ENCODE measurements at regions not wholly inside any gene's neighbourhood (a gene's known extent, or its start where the extent isn't known, plus 50 kb on each side); places are given as distances from the start of the nearest gene placed in this dataset.

- Histone ChIP-seq H3K4me1 (ENCODE audit: control insufficient read depth in 2 of 2, insufficient read depth in 2 of 2, low read length in 2 of 2) (no peaks in the 10 kb centered on the region), H3K36me3 (ENCODE audit: control insufficient read depth in 2 of 3, insufficient read depth in 3 of 3, low read length in 3 of 3) (no peaks in the 10 kb centered on the region), H3K27ac (ENCODE audit: low read depth, low read length) (no peak overlapping the region), H3K9me3 (ENCODE audit: control insufficient read depth in 2 of 3, low read length in 3 of 3) (no peaks in the 10 kb centered on the region), H3K27me3 (ENCODE audit: control insufficient read depth in 2 of 2, insufficient read depth in 2 of 2, low read length in 2 of 2) (no peaks in the 10 kb centered on the region), H3K4me3 (ENCODE audit: low read length) (no peak overlapping the region)
- H3K36me3 Mint-ChIP-seq: no peaks in the 10 kb centered on the region
- no peak overlapping the region for H3K27ac Mint-ChIP-seq
- intact Hi-C loops (cut with micrococcal nuclease): no loop called here
- H3K9me3 Mint-ChIP-seq: peaks cover 3 to 24% (median 11%) of the 10 kb centered on the region in 11 donors
- H3K4me3 Mint-ChIP-seq: no peak overlapping the region
- ChIA-PET POLR2A (no interaction called here), CTCF (no interaction called here)
- H3K4me1 Mint-ChIP-seq: no peaks in the 10 kb centered on the region
- ATAC-seq (no peak), DNase-seq (no peak)
- no peaks in the 10 kb centered on the region for H3K27me3 Mint-ChIP-seq
These were observed 487.6 kb upstream of the FLRT2 start for GRCh38 chr14:85042301-85042700.

GRCh38 chr14:85050180-85050579, 479.8 kb upstream of the FLRT2 start:
- no peak overlapping the region for H3K27ac ChIP-seq (ENCODE audit: low read depth, low read length)
- ChIA-PET CTCF (no interaction called here), POLR2A (no interaction called here)

GRCh38 chr14:85052646-85053045, 477.3 kb upstream of the FLRT2 start:
- no peaks in the 10 kb centered on the region for H3K4me1 Mint-ChIP-seq
- H3K36me3 Mint-ChIP-seq: no peaks in the 10 kb centered on the region
- ATAC-seq (no peak), DNase-seq (no peak)
- no peak overlapping the region for H3K27ac ChIP-seq (ENCODE audit: low read depth, low read length)
- peaks cover 2 to 35% (median 18%) of the 10 kb centered on the region in 11 donors for H3K9me3 Mint-ChIP-seq
- no peak overlapping the region for H3K27ac Mint-ChIP-seq
- ChIA-PET CTCF (no interaction called here), POLR2A (no interaction called here)
- no peaks in the 10 kb centered on the region for H3K36me3 ChIP-seq (ENCODE audit: control insufficient read depth in 2 of 3, insufficient read depth in 3 of 3, low read length in 3 of 3)
- peaks cover 0 to 14% (median 0%) of the 10 kb centered on the region in 3 experiments for H3K9me3 ChIP-seq (ENCODE audit: control insufficient read depth in 2 of 3, low read length in 3 of 3)
- no peaks in the 10 kb centered on the region for H3K27me3 Mint-ChIP-seq
- no peaks in the 10 kb centered on the region for H3K27me3 ChIP-seq (ENCODE audit: control insufficient read depth in 2 of 2, insufficient read depth in 2 of 2, low read length in 2 of 2)
- no peak overlapping the region for H3K4me3 ChIP-seq (ENCODE audit: low read length)
- intact Hi-C loops (cut with micrococcal nuclease): no loop called here
- H3K4me1 ChIP-seq (ENCODE audit: control insufficient read depth in 2 of 2, insufficient read depth in 2 of 2, low read length in 2 of 2): no peaks in the 10 kb centered on the region
- no peak overlapping the region for H3K4me3 Mint-ChIP-seq

More at GRCh38 chr14:85050180-85050579, 479.8 kb upstream of the FLRT2 start:
- Mint-ChIP-seq H3K4me1 (no peaks in the 10 kb centered on the region), H3K4me3 (no peak overlapping the region), H3K36me3 (no peaks in the 10 kb centered on the region), H3K9me3 (peaks cover 4 to 44% (median 17%) of the 10 kb centered on the region in 11 donors), H3K27me3 (no peaks in the 10 kb centered on the region), H3K27ac (no peak overlapping the region)
- DNase-seq (no peak), ATAC-seq (no peak)
- Histone ChIP-seq H3K9me3 (ENCODE audit: control insufficient read depth in 2 of 3, low read length in 3 of 3) (peaks cover 0 to 14% (median 0%) of the 10 kb centered on the region in 3 experiments), H3K36me3 (ENCODE audit: control insufficient read depth in 2 of 3, insufficient read depth in 3 of 3, low read length in 3 of 3) (no peaks in the 10 kb centered on the region), H3K4me3 (ENCODE audit: low read length) (no peak overlapping the region), H3K4me1 (ENCODE audit: control insufficient read depth in 2 of 2, insufficient read depth in 2 of 2, low read length in 2 of 2) (no peaks in the 10 kb centered on the region), H3K27me3 (ENCODE audit: control insufficient read depth in 2 of 2, insufficient read depth in 2 of 2, low read length in 2 of 2) (no peaks in the 10 kb centered on the region)
- intact Hi-C loops (cut with micrococcal nuclease): no loop called here

GRCh38 chr14:85054178-85054577, 475.8 kb upstream of the FLRT2 start:
- peaks cover 2 to 35% (median 18%) of the 10 kb centered on the region in 11 donors for H3K9me3 Mint-ChIP-seq
- no peaks in the 10 kb centered on the region for H3K27me3 Mint-ChIP-seq
- POLR2A ChIA-PET: no interaction called here
- Histone ChIP-seq H3K27me3 (ENCODE audit: control insufficient read depth in 2 of 2, insufficient read depth in 2 of 2, low read length in 2 of 2) (no peaks in the 10 kb centered on the region), H3K4me1 (ENCODE audit: control insufficient read depth in 2 of 2, insufficient read depth in 2 of 2, low read length in 2 of 2) (no peaks in the 10 kb centered on the region), H3K9me3 (ENCODE audit: control insufficient read depth in 2 of 3, low read length in 3 of 3) (peaks cover 0 to 14% (median 0%) of the 10 kb centered on the region in 3 experiments), H3K36me3 (ENCODE audit: control insufficient read depth in 2 of 3, insufficient read depth in 3 of 3, low read length in 3 of 3) (no peaks in the 10 kb centered on the region), H3K27ac (ENCODE audit: low read depth, low read length) (no peak overlapping the region), H3K4me3 (ENCODE audit: low read length) (no peak overlapping the region)
- H3K36me3 Mint-ChIP-seq: no peaks in the 10 kb centered on the region
- ATAC-seq (no peak), DNase-seq (no peak)
- H3K4me1 Mint-ChIP-seq: no peaks in the 10 kb centered on the region
- H3K4me3 Mint-ChIP-seq: no peak overlapping the region
- CTCF ChIA-PET: no interaction called here
- intact Hi-C loops (cut with micrococcal nuclease): no loop called here
- no peak overlapping the region for H3K27ac Mint-ChIP-seq

GRCh38 chr14:85056267-85056666, 473.7 kb upstream of the FLRT2 start:
- Mint-ChIP-seq H3K4me3 (no peak overlapping the region), H3K36me3 (no peaks in the 10 kb centered on the region), H3K27me3 (no peaks in the 10 kb centered on the region), H3K27ac (no peak overlapping the region), H3K9me3 (peaks cover 2 to 36% (median 18%) of the 10 kb centered on the region in 11 donors), H3K4me1 (no peaks in the 10 kb centered on the region)
- DNase-seq (no peak), ATAC-seq (no peak)
- no peaks in the 10 kb centered on the region for H3K27me3 ChIP-seq (ENCODE audit: control insufficient read depth in 2 of 2, insufficient read depth in 2 of 2, low read length in 2 of 2)
- no peaks in the 10 kb centered on the region for H3K4me1 ChIP-seq (ENCODE audit: control insufficient read depth in 2 of 2, insufficient read depth in 2 of 2, low read length in 2 of 2)
- ChIA-PET POLR2A (no interaction called here), CTCF (no interaction called here)
- H3K9me3 ChIP-seq (ENCODE audit: control insufficient read depth in 2 of 3, low read length in 3 of 3): peaks cover 0 to 14% (median 0%) of the 10 kb centered on the region in 3 experiments
- H3K36me3 ChIP-seq (ENCODE audit: control insufficient read depth in 2 of 3, insufficient read depth in 3 of 3, low read length in 3 of 3): no peaks in the 10 kb centered on the region
- intact Hi-C loops (cut with micrococcal nuclease): no loop called here
- H3K4me3 ChIP-seq (ENCODE audit: low read length): no peak overlapping the region
- H3K27ac ChIP-seq (ENCODE audit: low read depth, low read length): no peak overlapping the region

- Mint-ChIP-seq H3K4me3 (no peak overlapping the region), H3K4me1 (no peaks in the 10 kb centered on the region), H3K9me3 (peaks cover 1 to 40% (median 18%) of the 10 kb centered on the region in 11 donors), H3K27ac (no peak overlapping the region), H3K27me3 (no peaks in the 10 kb centered on the region), H3K36me3 (no peaks in the 10 kb centered on the region)
- intact Hi-C loops (cut with micrococcal nuclease): no loop called here
- no peak overlapping the region for H3K4me3 ChIP-seq (ENCODE audit: low read length)
- H3K27me3 ChIP-seq (ENCODE audit: control insufficient read depth in 2 of 2, insufficient read depth in 2 of 2, low read length in 2 of 2): no peaks in the 10 kb centered on the region
- peaks cover 0 to 14% (median 0%) of the 10 kb centered on the region in 3 experiments for H3K9me3 ChIP-seq (ENCODE audit: control insufficient read depth in 2 of 3, low read length in 3 of 3)
- no peaks in the 10 kb centered on the region for H3K4me1 ChIP-seq (ENCODE audit: control insufficient read depth in 2 of 2, insufficient read depth in 2 of 2, low read length in 2 of 2)
- H3K36me3 ChIP-seq (ENCODE audit: control insufficient read depth in 2 of 3, insufficient read depth in 3 of 3, low read length in 3 of 3): no peaks in the 10 kb centered on the region
- POLR2A ChIA-PET: interaction anchor here (0.7 kb wide), 1 partner anchor 23 kb away, joined by 4 read pairs; no protein-coding TSS in a partner anchor
- CTCF ChIA-PET: no interaction called here
- no peak overlapping the region for H3K27ac ChIP-seq (ENCODE audit: low read depth, low read length)
- no peak for DNase-seq
- ATAC-seq: no peak
These were observed 472.7 kb upstream of the FLRT2 start for GRCh38 chr14:85057221-85057620.

- H3K4me1 ChIP-seq (ENCODE audit: control insufficient read depth in 2 of 2, insufficient read depth in 2 of 2, low read length in 2 of 2): no peaks in the 10 kb centered on the region
- ATAC-seq (no peak), DNase-seq (no peak)
- ChIA-PET CTCF (no interaction called here), POLR2A (no interaction called here)
- Mint-ChIP-seq H3K4me3 (no peak overlapping the region), H3K4me1 (no peaks in the 10 kb centered on the region), H3K36me3 (no peaks in the 10 kb centered on the region), H3K27ac (no peak overlapping the region), H3K27me3 (no peaks in the 10 kb centered on the region), H3K9me3 (peaks cover 2 to 37% (median 17%) of the 10 kb centered on the region in 11 donors)
- no peaks in the 10 kb centered on the region for H3K27me3 ChIP-seq (ENCODE audit: control insufficient read depth in 2 of 2, insufficient read depth in 2 of 2, low read length in 2 of 2)
- no peak overlapping the region for H3K4me3 ChIP-seq (ENCODE audit: low read length)
- H3K27ac ChIP-seq (ENCODE audit: low read depth, low read length): no peak overlapping the region
- no peaks in the 10 kb centered on the region for H3K36me3 ChIP-seq (ENCODE audit: control insufficient read depth in 2 of 3, insufficient read depth in 3 of 3, low read length in 3 of 3)
- intact Hi-C loops (cut with micrococcal nuclease): no loop called here
- H3K9me3 ChIP-seq (ENCODE audit: control insufficient read depth in 2 of 3, low read length in 3 of 3): peaks cover 0 to 14% (median 0%) of the 10 kb centered on the region in 3 experiments
These were observed 471.8 kb upstream of the FLRT2 start for GRCh38 chr14:85058150-85058549.

Measured in naive thymus-derived CD4-positive, alpha-beta T cell (primary cell).